DOHH2 (cell line): ENCODE measurements at regions not wholly inside any gene's neighbourhood (a gene's known extent, or its start where the extent isn't known, plus 50 kb on each side); places are given as distances from the start of the nearest gene placed in this dataset.

Source experiments
- EZH2phosphoT487 ChIP-seq: fragments of 200-600 bp; sonication (generic); IDR thresholded peaks from 2 replicates; pipeline ENCODE4 v1.6.1; 2017; ENCODE audit warnings: borderline replicate concordance, mild to moderate bottlenecking, antibody characterized with exemption, low read length, moderate library complexity, mixed read lengths
- TF ChIP-seq, protein P1 (sequence below): fragments of 200-600 bp; sonication (generic); IDR thresholded peaks from one replicate; pipeline ENCODE4 v1.5.1; 2014; ENCODE audit warnings: antibody characterized with exemption, mild to moderate bottlenecking, low read depth, low read length; ENCODE audit not compliant: poor library complexity, severe bottlenecking

GRCh38 chr1:187537936-187538335 lies 709.2 kb downstream of the PLA2G4A start:
- TF ChIP-seq, protein P1, sequence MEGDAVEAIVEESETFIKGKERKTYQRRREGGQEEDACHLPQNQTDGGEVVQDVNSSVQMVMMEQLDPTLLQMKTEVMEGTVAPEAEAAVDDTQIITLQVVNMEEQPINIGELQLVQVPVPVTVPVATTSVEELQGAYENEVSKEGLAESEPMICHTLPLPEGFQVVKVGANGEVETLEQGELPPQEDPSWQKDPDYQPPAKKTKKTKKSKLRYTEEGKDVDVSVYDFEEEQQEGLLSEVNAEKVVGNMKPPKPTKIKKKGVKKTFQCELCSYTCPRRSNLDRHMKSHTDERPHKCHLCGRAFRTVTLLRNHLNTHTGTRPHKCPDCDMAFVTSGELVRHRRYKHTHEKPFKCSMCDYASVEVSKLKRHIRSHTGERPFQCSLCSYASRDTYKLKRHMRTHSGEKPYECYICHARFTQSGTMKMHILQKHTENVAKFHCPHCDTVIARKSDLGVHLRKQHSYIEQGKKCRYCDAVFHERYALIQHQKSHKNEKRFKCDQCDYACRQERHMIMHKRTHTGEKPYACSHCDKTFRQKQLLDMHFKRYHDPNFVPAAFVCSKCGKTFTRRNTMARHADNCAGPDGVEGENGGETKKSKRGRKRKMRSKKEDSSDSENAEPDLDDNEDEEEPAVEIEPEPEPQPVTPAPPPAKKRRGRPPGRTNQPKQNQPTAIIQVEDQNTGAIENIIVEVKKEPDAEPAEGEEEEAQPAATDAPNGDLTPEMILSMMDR: no peak
- TF ChIP-seq EZH2phosphoT487: no peak
